ENCODE measurements at regions not wholly inside any gene's neighbourhood (a gene's known extent, or its start where the extent isn't known, plus 50 kb on each side); places are given as distances from the start of the nearest gene placed in this dataset.

GRCh38 chr2:155382776-155383175 lies 684.3 kb downstream of the KCNJ3 start:
- no peak for TF ChIP-seq CTCF (IDR thresholded peaks at IDR 0.05)
- TF ChIP-seq ZFX (IDR thresholded peaks at IDR 0.05; ENCODE audit: borderline replicate concordance) = no peak
